GM12874 (cell line): ENCODE measurements at regions not wholly inside any gene's neighbourhood (a gene's known extent, or its start where the extent isn't known, plus 50 kb on each side); places are given as distances from the start of the nearest gene placed in this dataset.

Experiments used
- TF ChIP-seq, protein P1 (sequence below): IDR thresholded peaks from 2 replicates; pipeline ENCODE4 v1.5.1; 2011; ENCODE audit warnings: low read depth, mild to moderate bottlenecking, control low read depth, low read length, moderate library complexity; ENCODE audit not compliant: insufficient read depth

GRCh38 chr16:35308674-35309073, 1849.3 kb downstream of the TP53TG3F start:
- TF ChIP-seq, protein P1, sequence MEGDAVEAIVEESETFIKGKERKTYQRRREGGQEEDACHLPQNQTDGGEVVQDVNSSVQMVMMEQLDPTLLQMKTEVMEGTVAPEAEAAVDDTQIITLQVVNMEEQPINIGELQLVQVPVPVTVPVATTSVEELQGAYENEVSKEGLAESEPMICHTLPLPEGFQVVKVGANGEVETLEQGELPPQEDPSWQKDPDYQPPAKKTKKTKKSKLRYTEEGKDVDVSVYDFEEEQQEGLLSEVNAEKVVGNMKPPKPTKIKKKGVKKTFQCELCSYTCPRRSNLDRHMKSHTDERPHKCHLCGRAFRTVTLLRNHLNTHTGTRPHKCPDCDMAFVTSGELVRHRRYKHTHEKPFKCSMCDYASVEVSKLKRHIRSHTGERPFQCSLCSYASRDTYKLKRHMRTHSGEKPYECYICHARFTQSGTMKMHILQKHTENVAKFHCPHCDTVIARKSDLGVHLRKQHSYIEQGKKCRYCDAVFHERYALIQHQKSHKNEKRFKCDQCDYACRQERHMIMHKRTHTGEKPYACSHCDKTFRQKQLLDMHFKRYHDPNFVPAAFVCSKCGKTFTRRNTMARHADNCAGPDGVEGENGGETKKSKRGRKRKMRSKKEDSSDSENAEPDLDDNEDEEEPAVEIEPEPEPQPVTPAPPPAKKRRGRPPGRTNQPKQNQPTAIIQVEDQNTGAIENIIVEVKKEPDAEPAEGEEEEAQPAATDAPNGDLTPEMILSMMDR: no peak

- TF ChIP-seq, protein P1: no peak
Observed at GRCh38 chr16:35310999-35311398, 1851.6 kb downstream of the TP53TG3F start.

GRCh38 chr16:35311475-35311874, 1852.1 kb downstream of the TP53TG3F start:
- TF ChIP-seq, protein P1: no peak

DNA sequence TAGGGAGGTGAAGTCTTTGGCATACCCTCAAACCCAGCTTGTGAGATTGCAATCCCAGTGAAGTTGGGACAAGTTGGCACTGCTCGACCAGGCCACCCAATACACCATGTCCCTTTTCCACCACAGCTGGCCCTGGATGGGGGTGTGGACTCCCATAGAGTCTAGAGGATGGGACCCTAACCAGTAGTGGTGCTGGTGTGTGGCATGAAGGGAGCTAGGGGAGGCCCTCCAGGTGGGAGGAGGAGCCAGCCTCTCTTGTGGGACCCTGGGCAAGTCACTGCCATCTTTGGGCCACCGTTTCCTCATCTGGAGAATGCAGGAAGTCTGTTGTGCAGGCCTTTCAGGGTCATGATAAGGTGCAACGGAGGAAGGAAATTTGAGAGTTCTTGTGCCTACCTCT, 1854.9 kb downstream of the TP53TG3F start:
- TF ChIP-seq, protein P1: no peak

GRCh38 chr16:35319536-35320192, 1860.3 kb downstream of the TP53TG3F start:
- TF ChIP-seq, protein P1: no peak

DNA sequence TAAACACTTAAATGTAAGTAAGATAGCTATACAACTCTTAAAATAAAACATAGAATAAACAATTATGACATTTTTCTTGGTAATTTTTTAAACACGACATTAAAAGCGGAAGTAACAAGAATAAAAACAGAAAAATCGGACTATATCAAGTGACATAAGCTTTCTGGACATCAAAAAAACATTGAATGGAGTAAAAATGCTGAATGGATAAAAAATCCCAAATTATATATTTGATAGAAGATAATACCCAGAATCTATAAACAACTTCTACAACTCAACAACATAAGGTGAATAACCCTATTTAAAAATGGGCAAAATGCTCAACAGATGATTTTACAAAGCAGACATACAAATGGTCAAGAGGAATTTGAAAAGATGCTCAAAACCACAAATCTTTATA, 1866.5 kb downstream of the TP53TG3F start:
- TF ChIP-seq, protein P1: no peak

GRCh38 chr16:35339337-35339736, 1879.9 kb downstream of the TP53TG3F start:
- TF ChIP-seq, protein P1: no peak
